HG02884 (cell line): ENCODE measurements at regions not wholly inside any gene's neighbourhood (a gene's known extent, or its start where the extent isn't known, plus 50 kb on each side); places are given as distances from the start of the nearest gene placed in this dataset.

Source experiments
- ATAC-seq: cut with Tn5 transposase; IDR thresholded peaks from one replicate; pipeline ENCODE4 v1.9.1; 2021; ENCODE audit warnings: mild to moderate bottlenecking, moderate library complexity; ENCODE audit not compliant: unreplicated experiment

GRCh38 chr5:168136340-168136739, 155.1 kb upstream of the WWC1 start:
- peak; percentile 18 for ATAC-seq

- peak; percentile 51 for ATAC-seq
Observed at GRCh38 chr5:168137265-168137664, 154.2 kb upstream of the WWC1 start.

- ATAC-seq = no peak
Observed at GRCh38 chr5:168140241-168140640, 151.2 kb upstream of the WWC1 start.

GRCh38 chr5:168142402-168142801, 149.0 kb upstream of the WWC1 start:
- no peak for ATAC-seq

- ATAC-seq = peak; percentile 74
Observed at GRCh38 chr5:168143521-168143920, 147.9 kb upstream of the WWC1 start.

GRCh38 chr5:168147106-168147505, 144.3 kb upstream of the WWC1 start:
- ATAC-seq = no peak

- ATAC-seq = no peak
Observed at GRCh38 chr5:168147568-168148360, 143.7 kb upstream of the WWC1 start.

GRCh38 chr5:168151041-168151440, 140.4 kb upstream of the WWC1 start:
- no peak for ATAC-seq

- ATAC-seq = peak; percentile 70
Observed at GRCh38 chr5:168152660-168153059, 138.8 kb upstream of the WWC1 start.

GRCh38 chr5:168153263-168153875, 138.1 kb upstream of the WWC1 start:
- ATAC-seq = no peak

- no peak for ATAC-seq
Observed at GRCh38 chr5:168153876-168154270, 137.6 kb upstream of the WWC1 start.

GRCh38 chr5:168155585-168155984, 135.9 kb upstream of the WWC1 start:
- no peak for ATAC-seq

GRCh38 chr5:168156170-168156569, 135.3 kb upstream of the WWC1 start:
- ATAC-seq = no peak

- ATAC-seq = no peak
Observed at GRCh38 chr5:168157141-168157540, 134.3 kb upstream of the WWC1 start.

- peak; percentile 83 for ATAC-seq
Observed at GRCh38 chr5:168159425-168159824, 132.0 kb upstream of the WWC1 start.

- ATAC-seq = no peak
Observed at GRCh38 chr5:168162464-168162863, 129.0 kb upstream of the WWC1 start.

- no peak for ATAC-seq
Observed at GRCh38 chr5:168163966-168164365, 127.5 kb upstream of the WWC1 start.

- no peak for ATAC-seq
Observed at GRCh38 chr5:168165221-168165914, 126.1 kb upstream of the WWC1 start.

- no peak for ATAC-seq
Observed at GRCh38 chr5:168165977-168166376, 125.5 kb upstream of the WWC1 start.

- no peak for ATAC-seq
Observed at GRCh38 chr5:168167338-168167737, 124.1 kb upstream of the WWC1 start.

- ATAC-seq = no peak
Observed at GRCh38 chr5:168168978-168169698, 122.3 kb upstream of the WWC1 start.
